K562 (cell line): ENCODE measurements at regions not wholly inside any gene's neighbourhood (a gene's known extent, or its start where the extent isn't known, plus 50 kb on each side); places are given as distances from the start of the nearest gene placed in this dataset.

ENCODE experiments used
- BDP1 ChIP-seq: IDR thresholded peaks from 3 replicates; pipeline ENCODE4 v1.6.1; 2011; ENCODE audit not compliant: insufficient read length, insufficient read depth
- CCNT2 ChIP-seq: IDR thresholded peaks from 2 replicates; pipeline ENCODE4 v1.6.1; 2011; ENCODE audit warnings: borderline replicate concordance, low read depth, mild to moderate bottlenecking, moderate library complexity, mixed read lengths, low read length; ENCODE audit not compliant: insufficient read length; ENCODE audit errors: extremely low read depth
- CEBPB ChIP-seq: fragments of 450-650 bp; IDR thresholded peaks from 2 replicates; pipeline ENCODE4 v1.6.1; 2016; ENCODE audit warnings: missing genetic modification characterization, missing compliant biosample characterization
- CREM ChIP-seq: IDR thresholded peaks from 2 replicates; pipeline ENCODE4 v1.6.1; 2014; ENCODE audit warnings: antibody characterized with exemption, low read depth
- CTBP1 ChIP-seq: fragments of 450-650 bp; IDR thresholded peaks from 2 replicates; pipeline ENCODE4 v1.6.1; 2016; ENCODE audit warnings: borderline replicate concordance
- LARP7 ChIP-seq: fragments of 450-650 bp; IDR thresholded peaks from 2 replicates; pipeline ENCODE4 v1.6.1; 2016
- LCOR ChIP-seq: sonication (generic); formaldehyde crosslinking; IDR thresholded peaks from 2 replicates; pipeline ENCODE4 v1.8.0; 2022; ENCODE audit warnings: mild to moderate bottlenecking, missing genetic modification reagents
- MED1 ChIP-seq: sonication (generic); formaldehyde crosslinking; IDR thresholded peaks from 2 replicates; pipeline ENCODE4 v1.8.1; 2023; ENCODE audit warnings: missing genetic modification reagents, borderline replicate concordance
- MEIS2 ChIP-seq: fragments of 450-650 bp; IDR thresholded peaks from 2 replicates; pipeline ENCODE4 v1.6.1; 2014; ENCODE audit warnings: mild to moderate bottlenecking; ENCODE audit not compliant: partially characterized antibody
- RBM14 ChIP-seq: fragments of 200-400 bp; formaldehyde crosslinking; IDR thresholded peaks from 2 replicates; pipeline ENCODE4 v1.6.1; 2018; ENCODE audit warnings: low read depth, mild to moderate bottlenecking, low read length, moderate library complexity, borderline replicate concordance; ENCODE audit not compliant: insufficient read depth
- SAFB2 ChIP-seq: fragments of 200-400 bp; formaldehyde crosslinking; IDR thresholded peaks from 2 replicates; pipeline ENCODE4 v1.6.1; 2018; ENCODE audit warnings: borderline replicate concordance, low read length, low read depth, moderate library complexity; ENCODE audit not compliant: severe bottlenecking
- SLC30A9 ChIP-seq: fragments of 250-450 bp; sonication (Bioruptor Pico); IDR thresholded peaks from 2 replicates; pipeline ENCODE4 v1.8.0; 2022; ENCODE audit warnings: mild to moderate bottlenecking, moderate library complexity
- SRSF3 ChIP-seq: fragments of 200-400 bp; formaldehyde crosslinking; IDR thresholded peaks from 2 replicates; pipeline ENCODE4 v1.6.1; 2016; ENCODE audit warnings: mild to moderate bottlenecking, low read length, moderate library complexity; ENCODE audit not compliant: insufficient read depth
- THRAP3 ChIP-seq: fragments of 450-650 bp; IDR thresholded peaks from 2 replicates; pipeline ENCODE4 v1.6.1; 2016; ENCODE audit warnings: mild to moderate bottlenecking, inconsistent platforms, borderline replicate concordance
- TRIM24 ChIP-seq, 2 experiments: fragments of 450-650 bp; IDR thresholded peaks; 2 replicates each; pipeline ENCODE4 v1.6.1; 2016
- ZC3H8 ChIP-seq: fragments of 450-650 bp; IDR thresholded peaks from 2 replicates; pipeline ENCODE4 v1.6.1; 2017
- ZNF174 ChIP-seq: fragments of 250-450 bp; sonication (Bioruptor Pico); IDR thresholded peaks from 2 replicates; pipeline ENCODE4 v1.4.0; 2020; ENCODE audit warnings: mild to moderate bottlenecking
- ZNF184 ChIP-seq: sonication (generic); formaldehyde crosslinking; IDR thresholded peaks from 2 replicates; pipeline ENCODE4 v1.5.0; 2020; ENCODE audit warnings: missing genetic modification reagents
- ZNF695 ChIP-seq: fragments of 450-650 bp; formaldehyde crosslinking; IDR thresholded peaks from 2 replicates; pipeline ENCODE4 v1.4.0; 2020; ENCODE audit warnings: mild to moderate bottlenecking, moderate library complexity
- TF ChIP-seq, protein P1 (sequence below), 3 experiments: fragments of 200-800 bp in 1 of 3; sonication (Bioruptor generic) in 1 of 3; sonication (generic) in 1 of 3; formaldehyde crosslinking in 1 of 3; IDR thresholded peaks; 2 replicates each; pipeline versions ENCODE4 v1.6.1 to v1.8.0; 2016 to 2022; ENCODE audit warnings: mild to moderate bottlenecking in 2 of 3, missing compliant biosample characterization in 2 of 3, missing genetic modification characterization in 2 of 3, missing genetic modification reagents in 1 of 3
- TF ChIP-seq, protein P2 (sequence below): fragments of 250-450 bp; sonication (Bioruptor Pico); IDR thresholded peaks from 2 replicates; pipeline ENCODE4 v1.5.1; 2021; ENCODE audit warnings: mild to moderate bottlenecking
- TF ChIP-seq, protein P3 (sequence below): fragments of 250-450 bp; sonication (Bioruptor Pico); IDR thresholded peaks from 2 replicates; pipeline ENCODE4 v1.8.0; 2022; ENCODE audit warnings: inconsistent platforms, mild to moderate bottlenecking, moderate library complexity, borderline replicate concordance
- TF ChIP-seq, protein P4 (sequence below): fragments of 250-450 bp; sonication (Bioruptor Pico); IDR thresholded peaks from 2 replicates; pipeline ENCODE4 v1.5.0; 2021; ENCODE audit warnings: mild to moderate bottlenecking, borderline replicate concordance

DNA sequence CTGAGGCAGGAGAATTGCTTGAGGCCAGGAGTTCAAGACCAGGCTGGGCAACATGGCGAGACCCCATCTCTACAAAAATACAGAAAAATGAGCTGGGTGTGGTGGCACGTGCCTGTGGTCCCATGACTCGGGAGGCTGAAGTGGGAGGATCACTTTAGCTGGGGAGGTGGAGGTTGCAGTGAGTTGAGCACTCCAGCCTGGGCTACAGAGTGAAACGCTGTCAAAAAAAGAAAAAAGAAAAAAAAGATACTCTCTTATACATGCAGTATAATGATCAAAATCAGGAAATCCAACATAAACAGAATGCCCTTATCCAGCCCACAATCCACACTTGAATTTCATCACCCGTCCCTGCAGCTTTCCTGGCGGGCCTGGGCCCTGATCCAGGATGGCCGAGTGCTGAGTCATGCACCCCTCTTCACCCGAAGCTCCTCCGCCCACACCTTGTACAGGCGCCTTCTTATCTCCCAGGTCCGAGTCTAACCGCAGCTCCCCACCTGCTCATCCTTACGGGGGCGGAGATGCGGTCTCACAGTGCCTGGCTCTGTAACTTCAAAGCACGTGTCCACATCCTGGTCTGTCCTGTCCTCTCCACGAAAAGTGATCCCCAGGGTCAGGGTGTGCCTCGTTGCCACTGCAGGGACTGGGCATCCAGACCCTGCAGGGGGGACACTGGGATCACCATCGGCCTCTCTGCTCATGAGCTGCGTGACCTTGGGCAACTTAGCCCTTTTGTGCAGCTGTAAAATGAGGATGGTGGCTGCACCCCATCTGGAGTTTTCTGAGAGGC, 120.2 kb upstream of the SLC45A1 start (continued):
- TF ChIP-seq CCNT2: peak; percentile 99
- TF ChIP-seq CTBP1: peak; percentile 100
- TF ChIP-seq, protein P1, sequence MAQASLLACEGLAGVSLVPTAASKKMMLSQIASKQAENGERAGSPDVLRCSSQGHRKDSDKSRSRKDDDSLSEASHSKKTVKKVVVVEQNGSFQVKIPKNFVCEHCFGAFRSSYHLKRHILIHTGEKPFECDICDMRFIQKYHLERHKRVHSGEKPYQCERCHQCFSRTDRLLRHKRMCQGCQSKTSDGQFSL (CRISPR knock-in tag; IDR thresholded peaks at IDR 0.05): no peak
- TF ChIP-seq, protein P1 (tag; IDR thresholded peaks at IDR 0.05): no peak
- no peak for TF ChIP-seq ZNF695 (CRISPR knock-in tag)
- TF ChIP-seq ZNF184: no peak
- TF ChIP-seq MED1 (CRISPR knock-in tag): no peak
- no peak for TF ChIP-seq SRSF3
- TF ChIP-seq MEIS2: peak; percentile 84
- 0 out of 2 replicates have a peak, but pooled peaks have one; percentile 40 for TF ChIP-seq THRAP3
- 0 out of 2 replicates have a peak, but pooled peaks have one; percentile 54 for TF ChIP-seq LARP7
- TF ChIP-seq, protein P2, sequence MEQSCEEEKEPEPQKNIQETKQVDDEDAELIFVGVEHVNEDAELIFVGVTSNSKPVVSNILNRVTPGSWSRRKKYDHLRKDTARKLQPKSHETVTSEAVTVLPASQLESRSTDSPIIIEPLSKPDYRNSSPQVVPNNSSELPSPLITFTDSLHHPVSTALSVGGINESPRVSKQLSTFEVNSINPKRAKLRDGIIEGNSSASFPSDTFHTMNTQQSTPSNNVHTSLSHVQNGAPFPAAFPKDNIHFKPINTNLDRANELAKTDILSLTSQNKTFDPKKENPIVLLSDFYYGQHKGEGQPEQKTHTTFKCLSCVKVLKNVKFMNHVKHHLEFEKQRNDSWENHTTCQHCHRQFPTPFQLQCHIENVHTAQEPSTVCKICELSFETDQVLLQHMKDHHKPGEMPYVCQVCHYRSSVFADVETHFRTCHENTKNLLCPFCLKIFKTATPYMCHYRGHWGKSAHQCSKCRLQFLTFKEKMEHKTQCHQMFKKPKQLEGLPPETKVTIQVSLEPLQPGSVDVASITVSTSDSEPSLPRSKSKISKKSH (CRISPR knock-in tag): no peak
- TF ChIP-seq ZNF174 (CRISPR knock-in tag): no peak
- TF ChIP-seq BDP1: no peak
- TF ChIP-seq SAFB2: no peak
- TF ChIP-seq, protein P3, sequence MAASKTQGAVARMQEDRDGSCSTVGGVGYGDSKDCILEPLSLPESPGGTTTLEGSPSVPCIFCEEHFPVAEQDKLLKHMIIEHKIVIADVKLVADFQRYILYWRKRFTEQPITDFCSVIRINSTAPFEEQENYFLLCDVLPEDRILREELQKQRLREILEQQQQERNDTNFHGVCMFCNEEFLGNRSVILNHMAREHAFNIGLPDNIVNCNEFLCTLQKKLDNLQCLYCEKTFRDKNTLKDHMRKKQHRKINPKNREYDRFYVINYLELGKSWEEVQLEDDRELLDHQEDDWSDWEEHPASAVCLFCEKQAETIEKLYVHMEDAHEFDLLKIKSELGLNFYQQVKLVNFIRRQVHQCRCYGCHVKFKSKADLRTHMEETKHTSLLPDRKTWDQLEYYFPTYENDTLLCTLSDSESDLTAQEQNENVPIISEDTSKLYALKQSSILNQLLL: no peak
- TF ChIP-seq ZC3H8: 0 out of 2 replicates have a peak, but pooled peaks have one; percentile 18
- TF ChIP-seq SLC30A9 (CRISPR knock-in tag): no peak
- peak; percentile 79 for TF ChIP-seq LCOR
- peak; percentile 83 for TF ChIP-seq CREM
- peak; percentile 90 for TF ChIP-seq CEBPB (tag)
- TF ChIP-seq, protein P4, sequence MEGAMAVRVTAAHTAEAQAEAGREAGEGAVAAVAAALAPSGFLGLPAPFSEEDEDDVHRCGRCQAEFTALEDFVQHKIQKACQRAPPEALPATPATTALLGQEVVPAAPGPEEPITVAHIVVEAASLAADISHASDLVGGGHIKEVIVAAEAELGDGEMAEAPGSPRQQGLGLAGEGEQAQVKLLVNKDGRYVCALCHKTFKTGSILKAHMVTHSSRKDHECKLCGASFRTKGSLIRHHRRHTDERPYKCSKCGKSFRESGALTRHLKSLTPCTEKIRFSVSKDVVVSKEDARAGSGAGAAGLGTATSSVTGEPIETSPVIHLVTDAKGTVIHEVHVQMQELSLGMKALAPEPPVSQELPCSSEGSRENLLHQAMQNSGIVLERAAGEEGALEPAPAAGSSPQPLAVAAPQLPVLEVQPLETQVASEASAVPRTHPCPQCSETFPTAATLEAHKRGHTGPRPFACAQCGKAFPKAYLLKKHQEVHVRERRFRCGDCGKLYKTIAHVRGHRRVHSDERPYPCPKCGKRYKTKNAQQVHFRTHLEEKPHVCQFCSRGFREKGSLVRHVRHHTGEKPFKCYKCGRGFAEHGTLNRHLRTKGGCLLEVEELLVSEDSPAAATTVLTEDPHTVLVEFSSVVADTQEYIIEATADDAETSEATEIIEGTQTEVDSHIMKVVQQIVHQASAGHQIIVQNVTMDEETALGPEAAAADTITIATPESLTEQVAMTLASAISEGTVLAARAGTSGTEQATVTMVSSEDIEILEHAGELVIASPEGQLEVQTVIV (CRISPR knock-in tag): no peak
- peak; percentile 99 for TF ChIP-seq TRIM24 (IDR thresholded peaks at IDR 0.05)
- no peak for TF ChIP-seq RBM14
